ENCODE measurements at regions not wholly inside any gene's neighbourhood (a gene's known extent, or its start where the extent isn't known, plus 50 kb on each side); places are given as distances from the start of the nearest gene placed in this dataset.

GRCh38 chr4:107473126-107473525, 246.9 kb downstream of the PAPSS1 start:
- no peak for TF ChIP-seq TAF1 (IDR thresholded peaks at IDR 0.05; ENCODE audit: borderline replicate concordance, low read depth, low read length)
- TF ChIP-seq POLR2A (IDR thresholded peaks at IDR 0.05; ENCODE audit: low read depth, low read length), result no peak
- TF ChIP-seq POLR2AphosphoS5 (IDR thresholded peaks at IDR 0.05; ENCODE audit: low read depth, low read length), result no peak
